GM19023 (cell line): ENCODE measurements at regions not wholly inside any gene's neighbourhood (a gene's known extent, or its start where the extent isn't known, plus 50 kb on each side); places are given as distances from the start of the nearest gene placed in this dataset.

ENCODE experiments used
- ATAC-seq: cut with Tn5 transposase; IDR thresholded peaks from one replicate; pipeline ENCODE4 v1.9.1; 2021; ENCODE audit warnings: mild to moderate bottlenecking, moderate library complexity; ENCODE audit not compliant: unreplicated experiment

GRCh38 chr2:48250474-48250844, 64.0 kb upstream of the FOXN2 start:
- no peak for ATAC-seq

- no peak for ATAC-seq
Observed at GRCh38 chr2:48250943-48251342, 63.5 kb upstream of the FOXN2 start.

GRCh38 chr2:48251437-48252148, 62.9 kb upstream of the FOXN2 start:
- no peak for ATAC-seq

GRCh38 chr2:48253301-48253700, 61.2 kb upstream of the FOXN2 start:
- ATAC-seq = no peak

GRCh38 chr2:48254839-48255238, 59.6 kb upstream of the FOXN2 start:
- ATAC-seq = no peak

- no peak for ATAC-seq
Observed at GRCh38 chr2:48257456-48257855, 57.0 kb upstream of the FOXN2 start.

GRCh38 chr2:48258481-48259149, 55.9 kb upstream of the FOXN2 start:
- no peak for ATAC-seq

GRCh38 chr2:48259811-48260210, 54.7 kb upstream of the FOXN2 start:
- ATAC-seq = no peak

GRCh38 chr2:48264627-48265026, 49.9 kb upstream of the FOXN2 start:
- ATAC-seq = no peak
